Spleen (tissue), 11 donors: ENCODE measurements at regions not wholly inside any gene's neighbourhood (a gene's known extent, or its start where the extent isn't known, plus 50 kb on each side); places are given as distances from the start of the nearest gene placed in this dataset.

ENCODE experiments used
- DNase-seq: peaks from one replicate; pipeline ENCODE4 v3.0.0-alpha.2; 2020
- H3K27ac ChIP-seq, 8 donors: fragments of 200-600 bp; sonication (generic) in 7 of 8; 1 replicate in 4 of 8; 2 replicates in 4 of 8; pipeline versions ENCODE4 v1.5.0 to v1.8.0; 2016 to 2021; ENCODE audit warnings: inconsistent platforms in 4 of 8, mild to moderate bottlenecking in 4 of 8, moderate library complexity in 1 of 8
- H3K27me3 ChIP-seq, 7 donors: fragments of 200-600 bp; sonication (generic) in 6 of 7; replicated peaks in 1 of 7; 1 replicate in 4 of 7; 2 replicates in 3 of 7; pipeline versions ENCODE4 v1.5.0 to v1.8.0; 2016 to 2021; ENCODE audit warnings: inconsistent platforms in 3 of 7, mild to moderate bottlenecking in 1 of 7
- H3K36me3 ChIP-seq, 6 donors: fragments of 200-600 bp; sonication (generic) in 5 of 6; 1 replicate in 4 of 6; 2 replicates in 2 of 6; pipeline versions ENCODE4 v1.5.0 to v1.8.0; 2016 to 2021; ENCODE audit warnings: inconsistent platforms in 2 of 6
- H3K4me1 ChIP-seq, 6 donors: fragments of 200-600 bp; sonication (generic) in 5 of 6; 1 replicate in 3 of 6; 2 replicates in 3 of 6; pipeline versions ENCODE4 v1.5.0 to v1.8.0; 2016 to 2021; ENCODE audit warnings: inconsistent platforms in 3 of 6
- H3K4me3 ChIP-seq, 8 donors: fragments of 200-600 bp; sonication (generic) in 7 of 8; 1 replicate in 4 of 8; 2 replicates in 4 of 8; pipeline versions ENCODE4 v1.5.0 to v1.8.0; 2016 to 2021; ENCODE audit warnings: inconsistent platforms in 4 of 8, mild to moderate bottlenecking in 4 of 8, moderate library complexity in 2 of 8
- H3K9me3 ChIP-seq, 8 donors: fragments of 200-600 bp; sonication (generic) in 7 of 8; 1 replicate in 4 of 8; 2 replicates in 4 of 8; pipeline versions ENCODE4 v1.5.0 to v1.8.0; 2016 to 2021; ENCODE audit warnings: inconsistent platforms in 4 of 8
- CTCF ChIP-seq, 11 experiments: fragments of 200-600 bp in 7 of 11; fragments of 450-650 bp in 4 of 11; sonication (generic) in 4 of 11; IDR thresholded peaks in 8 of 11; conservative IDR thresholded peaks in 3 of 11; 1 replicate in 7 of 11; 2 replicates in 4 of 11; pipeline versions ENCODE4 v1.4.0 to v1.8.0; 2016 to 2021; ENCODE audit warnings: antibody characterized with exemption in 11 of 11, inconsistent platforms in 4 of 11, mild to moderate bottlenecking in 1 of 11
- POLR2A ChIP-seq, 3 donors: fragments of 450-650 bp; IDR thresholded peaks; one replicate each; pipeline ENCODE4 v1.5.1; 2017; ENCODE audit warnings: antibody characterized with exemption in 3 of 3, mild to moderate bottlenecking in 1 of 3
- POLR2AphosphoS5 ChIP-seq, 3 donors: sonication (generic); formaldehyde crosslinking; IDR thresholded peaks; one replicate each; pipeline ENCODE4 v1.5.1; 2017; ENCODE audit warnings: antibody characterized with exemption in 3 of 3
- WGBS, 5 donors: extraction: QIAGEN DNeasy Blood & Tissue Kit in 3 of 5; methylation state at CpG; one replicate each; pipeline versions ENCODE4 v1.1.5 to v1.1.7; 2013 to 2018; 5-methylcytosine and 5-hydroxymethylcytosine counted together
- intact Hi-C: fragments of 100-400 bp; cut with DNase I; formaldehyde crosslinking; loops from one replicate; pipeline ENCODE4 v1.15.0; 2023; ENCODE audit warnings: low total_unique reads
- donor health status: healthy with polysubstance abuse.
- donor health status: DM: no; HTN: no; CAD: no; lungs with moderate emphysema.
- donor health status: DM: no; HTN: no; CAD: no.
- donor health status: Bipolar disorder and iron deficiency.
- donor health status: healthy.
- donor health status: DM: no; HTN: no; CAD: no.
- donor health status: DM: yes; HTN: yes; CAD: no.

GRCh38 chr19:5269926-5270325 is 70.7 kb downstream of the PTPRS start:
- intact Hi-C loops: no loop called here
- H3K4me1 ChIP-seq: no peaks in the 10 kb centered on the region
- no peaks in the 10 kb centered on the region for H3K27me3 ChIP-seq
- no peak for DNase-seq
- H3K4me3 ChIP-seq: no peak overlapping the region
- peaks cover 0 to 15% (median 2%) of the 10 kb centered on the region in 6 donors for H3K36me3 ChIP-seq
- H3K9me3 ChIP-seq: no peaks in the 10 kb centered on the region
- no peak for TF ChIP-seq POLR2AphosphoS5 (IDR thresholded peaks at IDR 0.05)
- TF ChIP-seq CTCF (IDR thresholded peaks at IDR 0.05 in 8 of 11, conservative IDR thresholded peaks at IDR 0.05 in 3 of 11): no peak
- no peak for TF ChIP-seq POLR2A (IDR thresholded peaks at IDR 0.05)
- WGBS, 5 donors: 82 to 87% (median 84%) methylated on average over 9 of the region's 9 CpGs
- H3K27ac ChIP-seq: no peak overlapping the region

DNA sequence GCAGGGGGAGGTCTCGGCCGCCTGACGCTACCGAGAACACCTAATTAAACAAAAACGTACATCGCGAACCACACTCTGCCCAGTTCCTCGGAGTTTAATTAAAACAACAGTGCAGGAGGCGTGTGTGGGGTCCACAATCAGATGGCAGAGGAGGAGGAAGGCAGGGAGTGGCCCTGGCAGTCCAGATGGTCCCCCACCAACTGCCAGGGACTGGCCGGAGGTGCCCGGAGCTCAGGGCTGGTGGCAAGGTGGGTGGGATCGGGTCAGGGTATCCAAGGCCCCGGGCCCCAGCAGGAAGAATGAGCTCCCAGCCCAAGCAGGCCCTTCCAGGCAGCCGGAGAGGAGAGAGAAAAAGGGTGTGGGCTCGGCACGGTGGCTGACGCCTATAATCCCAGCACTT is 71.3 kb downstream of the PTPRS start:
- H3K4me1 ChIP-seq: no peaks in the 10 kb centered on the region
- no peak for DNase-seq
- WGBS, 5 donors: 91 to 96% (median 93%) methylated on average over 16 to 17 of the region's 17 CpGs
- H3K4me3 ChIP-seq: no peak overlapping the region
- no peaks in the 10 kb centered on the region for H3K27me3 ChIP-seq
- intact Hi-C loops: no loop called here
- TF ChIP-seq POLR2AphosphoS5 (IDR thresholded peaks at IDR 0.05) (peak in 1 of 3 donors; percentile 3), CTCF (IDR thresholded peaks at IDR 0.05 in 8 of 11, conservative IDR thresholded peaks at IDR 0.05 in 3 of 11) (no peak)
- peaks cover 0 to 15% (median 2%) of the 10 kb centered on the region in 6 donors for H3K36me3 ChIP-seq
- no peak overlapping the region for H3K27ac ChIP-seq
- H3K9me3 ChIP-seq: no peaks in the 10 kb centered on the region

- WGBS, 5 donors: 79 to 93% (median 88%) methylated on average over 9 to 13 of the region's 13 CpGs
- DNase-seq: no peak
- Histone ChIP-seq H3K4me3 (no peak overlapping the region), H3K36me3 (peaks cover 0 to 13% (median 1%) of the 10 kb centered on the region in 6 donors), H3K4me1 (no peaks in the 10 kb centered on the region), H3K9me3 (no peaks in the 10 kb centered on the region), H3K27ac (no peak overlapping the region), H3K27me3 (no peaks in the 10 kb centered on the region)
- no peak for TF ChIP-seq CTCF (IDR thresholded peaks at IDR 0.05 in 8 of 11, conservative IDR thresholded peaks at IDR 0.05 in 3 of 11)
- no peak for TF ChIP-seq POLR2A (IDR thresholded peaks at IDR 0.05)
- no peak for TF ChIP-seq POLR2AphosphoS5 (IDR thresholded peaks at IDR 0.05)
- intact Hi-C loops: no loop called here
Measured at GRCh38 chr19:5268801-5269200, 71.8 kb downstream of the PTPRS start.

DNA sequence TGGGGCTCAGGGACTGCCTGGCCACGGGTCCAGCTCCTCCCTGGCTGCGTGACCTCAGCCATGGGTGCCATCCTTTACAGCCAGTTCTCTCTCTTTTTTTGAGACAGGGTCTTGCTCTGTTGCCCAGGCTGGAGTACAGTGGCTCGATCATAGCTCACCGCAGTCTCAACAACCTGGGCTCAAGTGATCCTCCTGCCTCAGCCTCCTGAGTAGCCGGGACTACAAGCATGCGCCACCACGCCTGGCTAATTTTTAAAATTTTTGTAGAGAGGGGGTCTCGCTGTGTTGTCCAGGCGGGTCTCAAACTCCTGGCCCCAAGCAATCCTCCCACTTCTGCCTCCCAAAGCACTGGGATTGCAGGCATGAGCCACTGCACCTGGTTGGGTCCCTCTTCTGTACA is 75.4 kb downstream of the PTPRS start:
- peaks cover 0 to 14% (median 0%) of the 10 kb centered on the region in 6 donors for H3K36me3 ChIP-seq
- no peak overlapping the region for H3K27ac ChIP-seq

More for the DNA sequence above, 75.4 kb downstream of the PTPRS start:
- TF ChIP-seq POLR2A (IDR thresholded peaks at IDR 0.05): no peak
- TF ChIP-seq CTCF (IDR thresholded peaks at IDR 0.05 in 8 of 11, conservative IDR thresholded peaks at IDR 0.05 in 3 of 11): no peak
- no peak for TF ChIP-seq POLR2AphosphoS5 (IDR thresholded peaks at IDR 0.05)
- no peaks in the 10 kb centered on the region for H3K9me3 ChIP-seq
- H3K4me1 ChIP-seq: no peaks in the 10 kb centered on the region
- intact Hi-C loops: no loop called here
- WGBS, 5 donors: 78 to 86% (median 82%) methylated on average over 8 to 9 of the region's 9 CpGs
- no peak for DNase-seq
- no peak overlapping the region for H3K4me3 ChIP-seq
- H3K27me3 ChIP-seq: no peaks in the 10 kb centered on the region
